GM19238 (cell line): ENCODE measurements at regions not wholly inside any gene's neighbourhood (a gene's known extent, or its start where the extent isn't known, plus 50 kb on each side); places are given as distances from the start of the nearest gene placed in this dataset.

Experiments
- DNase-seq: peaks from one replicate; pipeline ENCODE4 v3.0.0; 2011; ENCODE audit warnings: low spot score; ENCODE audit not compliant: insufficient read length

DNA sequence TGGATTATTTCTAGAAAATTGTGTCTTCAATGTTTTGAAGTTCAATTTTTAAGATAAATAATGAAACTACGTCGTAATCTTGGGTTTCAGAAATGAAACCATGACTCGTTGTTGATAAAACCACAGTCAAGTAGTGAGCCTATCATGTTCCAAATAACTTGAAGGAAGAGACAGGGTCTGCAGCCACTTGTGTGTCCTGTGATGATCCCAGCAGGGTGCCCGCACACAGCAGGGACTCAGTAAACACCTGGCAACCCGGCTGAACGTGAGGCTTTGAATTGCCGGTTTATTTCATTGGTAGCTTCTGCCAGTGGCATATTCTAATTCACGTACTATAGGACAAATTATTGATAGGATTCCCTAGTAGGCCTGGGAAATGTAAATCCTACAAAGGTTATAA is 679.6 kb downstream of the IRX1 start:
- no peak for DNase-seq

DNA sequence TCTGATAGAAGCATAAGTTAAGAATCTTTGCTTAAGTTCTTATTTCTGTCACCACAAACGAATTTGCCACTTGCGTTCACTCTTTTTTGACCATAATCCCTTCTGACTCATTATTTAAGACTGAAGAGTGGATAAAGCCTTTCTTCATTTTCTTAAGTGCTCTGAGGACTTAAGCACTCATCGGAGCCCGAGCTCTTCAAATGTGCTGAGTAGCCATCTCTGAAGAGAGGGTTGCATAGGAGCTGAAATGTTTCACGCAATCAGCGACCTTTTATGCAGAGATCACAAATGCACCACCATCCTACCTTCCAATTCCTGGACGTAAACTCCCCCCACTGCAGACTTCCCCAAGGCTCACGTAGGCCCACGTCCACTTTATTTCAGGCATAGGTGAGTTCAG is 699.2 kb downstream of the IRX1 start:
- no peak for DNase-seq

DNA sequence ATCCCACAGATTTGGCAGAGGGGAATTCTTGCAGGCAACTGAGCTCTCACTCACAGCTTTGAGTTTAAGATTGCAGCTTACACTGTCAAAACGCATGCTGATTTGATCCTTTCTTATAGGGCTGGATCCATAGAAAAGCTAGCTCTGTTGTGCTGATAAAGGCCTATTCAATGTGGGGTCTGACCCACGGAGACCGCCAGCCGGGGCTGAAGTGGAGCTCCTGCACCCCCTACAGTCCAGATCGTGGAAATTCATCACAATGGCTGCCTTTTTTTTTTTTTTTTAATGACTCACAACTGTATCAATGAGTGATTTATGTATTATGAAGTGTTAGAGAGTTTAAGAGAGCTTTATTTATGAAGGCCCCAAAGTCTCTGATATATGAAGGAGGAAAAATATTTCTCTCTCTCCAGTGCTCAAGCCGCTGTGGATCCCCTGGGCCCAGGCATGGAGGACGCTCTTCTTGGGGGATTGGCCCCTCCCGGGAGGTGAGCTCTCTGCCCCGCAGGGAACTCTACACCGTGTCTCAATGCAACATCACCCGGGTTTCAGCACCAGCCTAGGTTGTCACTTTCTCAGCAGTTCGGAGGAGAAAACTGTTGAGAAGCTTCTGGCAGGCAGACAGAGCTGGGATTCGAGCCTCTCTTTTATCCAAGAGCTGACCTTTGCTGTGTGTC is 700.2 kb downstream of the IRX1 start:
- no peak for DNase-seq

DNA sequence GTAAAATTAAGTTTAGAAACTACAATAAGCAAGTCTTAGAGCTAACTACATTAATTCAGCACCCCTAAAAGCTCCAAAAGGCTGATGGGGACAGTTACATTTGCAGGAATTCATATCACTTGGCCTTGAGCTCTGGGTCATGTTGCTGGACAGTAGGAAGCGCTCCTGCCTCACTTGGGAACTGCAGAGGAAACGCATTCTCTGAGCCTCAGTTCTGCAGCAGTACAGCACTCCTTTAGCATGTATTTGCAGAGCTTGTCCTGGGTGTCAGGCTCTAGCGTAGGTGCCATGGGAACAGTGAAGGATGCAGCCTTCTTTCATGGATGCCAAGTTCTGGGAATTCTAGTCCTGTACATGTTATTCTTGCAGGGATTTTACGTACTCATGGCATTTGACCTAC is 710.4 kb downstream of the IRX1 start:
- DNase-seq = no peak

DNA sequence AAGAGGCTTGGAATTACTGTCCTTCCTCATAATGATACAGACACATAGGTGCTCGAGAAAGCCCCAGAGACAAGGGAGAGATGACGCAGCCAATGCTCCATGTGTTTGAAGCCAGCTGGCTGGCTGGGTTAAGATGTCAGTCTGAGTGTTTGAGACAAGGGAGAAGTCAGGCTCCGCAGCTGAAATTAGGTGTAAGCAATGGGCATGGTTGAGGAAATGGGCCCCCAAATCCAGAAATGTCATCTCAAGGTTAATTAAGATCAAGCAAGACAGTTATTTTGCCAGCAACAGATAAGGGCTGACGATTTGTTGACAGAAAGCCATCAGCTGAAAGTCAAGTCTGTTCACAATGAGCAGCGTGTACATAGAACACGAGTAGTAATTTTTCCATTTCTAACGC is 713.4 kb downstream of the IRX1 start:
- no peak for DNase-seq

DNA sequence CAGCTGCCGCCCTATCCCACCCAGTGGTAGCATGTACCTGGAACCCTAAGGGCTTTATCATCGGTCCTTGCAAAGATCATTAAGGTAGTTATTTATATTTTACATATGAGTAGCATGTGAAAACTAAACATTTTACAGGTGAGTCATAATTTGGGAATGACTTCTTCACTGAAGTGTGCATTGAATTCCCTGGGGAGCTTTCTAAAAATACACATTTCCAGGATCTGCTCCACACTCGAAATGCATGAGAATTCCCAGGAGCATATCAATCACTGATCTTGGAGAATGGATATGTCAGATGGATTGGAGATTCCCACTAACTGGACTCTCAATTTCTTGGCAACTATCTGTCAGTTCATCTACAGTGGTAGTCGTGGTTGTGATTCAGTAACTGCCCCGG is 717.5 kb downstream of the IRX1 start:
- no peak for DNase-seq

DNA sequence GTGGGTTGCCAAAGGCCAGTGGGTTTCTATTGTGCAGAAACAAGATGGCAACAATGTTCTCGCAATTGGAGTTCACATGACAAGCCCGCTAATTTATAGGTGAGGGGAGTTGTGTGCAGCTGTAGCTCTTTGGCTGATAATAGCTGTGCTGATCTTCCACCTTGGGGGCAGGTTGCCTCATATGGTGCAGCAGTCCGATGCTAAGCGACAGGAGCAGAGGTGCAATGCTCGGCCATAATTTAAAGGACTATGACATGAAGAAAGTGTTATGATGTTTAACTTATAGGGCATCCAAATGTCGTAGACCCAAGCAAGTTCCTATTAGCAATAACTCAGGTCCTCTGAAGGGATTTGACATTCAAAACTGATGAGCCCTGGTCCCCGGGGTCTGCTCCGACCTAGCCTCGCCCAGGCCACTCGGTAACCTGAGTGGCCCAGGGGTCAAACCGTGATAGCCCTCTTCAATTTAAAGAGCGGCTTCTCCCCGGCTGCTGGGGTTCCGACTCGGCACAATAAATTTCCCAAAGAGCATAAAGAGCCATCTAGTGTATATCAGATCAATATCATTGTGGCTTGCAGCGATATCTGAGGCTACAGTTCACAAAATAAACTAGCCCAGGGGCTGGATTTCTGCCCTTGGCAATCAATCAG is 724.0 kb downstream of the IRX1 start:
- DNase-seq = no peak

DNA sequence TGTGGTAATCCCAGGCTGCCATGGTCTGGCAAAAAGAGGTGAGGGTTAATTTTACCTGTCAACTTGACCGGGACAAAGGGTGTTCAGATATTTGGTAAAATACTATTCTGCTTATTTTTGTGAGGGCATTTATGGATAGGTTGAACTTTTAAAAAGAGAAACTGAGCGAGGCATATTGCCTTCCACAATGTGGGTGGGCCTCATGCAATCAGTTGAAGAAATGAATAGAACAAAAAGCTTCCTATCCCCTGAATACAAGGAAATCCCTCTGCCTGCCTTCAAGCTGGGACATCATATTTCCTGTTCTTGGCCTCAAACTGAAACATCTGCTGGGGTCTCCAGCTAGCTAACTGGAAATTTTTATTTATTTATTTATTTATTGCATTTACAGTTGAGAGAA is 734.7 kb downstream of the IRX1 start:
- no peak for DNase-seq

DNA sequence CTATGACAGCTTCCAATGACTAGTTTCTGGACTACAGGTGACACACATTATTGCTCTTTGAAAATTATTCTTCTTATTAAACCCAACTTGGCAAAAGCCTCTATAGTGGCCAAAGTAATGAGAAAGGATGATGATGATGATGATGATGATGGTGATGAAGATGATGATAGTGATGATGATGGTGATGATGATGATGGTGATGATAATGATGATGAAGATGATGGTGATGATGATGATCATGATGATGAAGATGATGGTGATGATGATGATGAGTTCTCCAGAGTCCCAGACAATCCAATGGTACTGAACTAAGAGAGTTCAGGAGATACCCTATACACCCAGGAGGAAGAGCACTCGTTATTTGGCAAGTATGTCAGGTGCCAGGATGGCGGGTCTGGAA is 739.4 kb downstream of the IRX1 start:
- DNase-seq = no peak

DNA sequence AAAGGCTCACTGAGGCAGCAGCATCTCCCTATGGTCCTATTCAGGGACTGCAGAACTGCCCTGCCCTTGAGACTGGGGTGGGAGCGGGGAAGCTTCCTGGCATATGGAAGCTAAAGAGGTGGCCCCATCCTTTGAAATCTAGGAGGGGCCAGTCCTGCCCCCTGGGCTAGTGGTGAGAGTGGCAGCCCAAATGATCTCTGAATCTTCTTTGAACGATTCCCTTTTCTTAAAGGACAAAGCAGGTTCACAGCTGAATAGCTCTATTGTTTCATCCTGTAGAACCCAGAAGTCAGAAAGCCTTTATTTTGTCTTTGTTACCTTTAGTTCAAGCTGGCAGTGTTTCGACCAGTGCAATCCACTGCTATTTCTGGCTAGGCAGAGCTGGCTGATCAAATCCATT is 741.9 kb downstream of the IRX1 start:
- DNase-seq = no peak

DNA sequence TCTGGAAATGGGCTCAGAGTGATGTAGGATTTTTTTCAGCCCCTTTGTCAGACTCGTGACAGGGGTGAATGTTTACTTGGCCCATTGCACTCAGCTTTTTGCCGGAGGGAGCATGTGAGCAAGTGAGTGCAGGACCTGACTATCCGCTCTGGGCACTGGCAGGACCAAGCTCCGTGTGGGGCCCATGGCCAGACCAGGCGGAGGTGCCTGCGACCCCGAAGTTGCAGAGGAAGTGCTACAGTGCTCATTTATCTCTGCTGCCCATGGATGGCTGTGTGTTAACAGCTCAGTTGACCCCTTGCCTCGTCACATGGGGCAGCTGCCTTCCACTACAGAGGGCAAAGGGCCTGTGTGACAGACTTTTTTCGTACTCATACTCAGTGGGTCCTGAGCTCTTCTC is 744.3 kb downstream of the IRX1 start:
- DNase-seq = no peak

DNA sequence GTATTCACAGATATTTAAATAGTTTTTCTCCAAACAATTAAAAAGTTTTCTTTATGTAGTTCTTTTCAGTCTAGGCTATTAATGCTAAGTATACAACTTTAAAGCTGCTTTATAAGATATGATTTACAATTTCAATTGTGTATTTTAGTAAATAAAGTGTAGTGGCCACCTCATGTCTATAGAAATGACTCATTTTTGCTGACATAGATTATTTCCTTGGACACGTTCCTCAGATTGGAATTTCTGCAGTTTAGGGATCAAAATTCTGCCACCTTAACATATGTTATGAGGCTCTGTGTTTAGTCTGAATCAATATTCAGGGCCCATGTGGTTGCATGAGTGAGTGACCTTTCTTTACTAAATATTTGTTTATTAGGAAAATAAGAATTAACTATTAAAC is 750.2 kb downstream of the IRX1 start:
- DNase-seq = no peak

DNA sequence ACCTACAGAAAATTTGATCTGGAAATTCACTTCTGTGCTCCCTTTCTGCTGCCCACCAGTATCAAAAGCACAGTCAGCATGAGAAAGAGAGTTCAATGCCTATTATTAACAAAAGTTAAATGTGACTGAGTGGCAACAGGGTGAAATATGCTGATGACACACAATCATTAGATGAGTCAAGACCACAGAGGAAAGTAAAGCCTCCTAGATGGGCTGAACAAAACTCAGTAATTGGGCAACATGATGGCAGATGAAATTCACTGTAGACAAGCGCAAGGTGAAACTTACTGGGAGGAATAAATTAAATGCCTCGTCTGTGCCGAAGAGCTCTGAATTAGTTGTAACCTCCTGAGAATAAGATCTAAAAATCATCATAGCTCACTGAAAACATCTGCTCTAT is 752.8 kb downstream of the IRX1 start:
- DNase-seq = no peak

DNA sequence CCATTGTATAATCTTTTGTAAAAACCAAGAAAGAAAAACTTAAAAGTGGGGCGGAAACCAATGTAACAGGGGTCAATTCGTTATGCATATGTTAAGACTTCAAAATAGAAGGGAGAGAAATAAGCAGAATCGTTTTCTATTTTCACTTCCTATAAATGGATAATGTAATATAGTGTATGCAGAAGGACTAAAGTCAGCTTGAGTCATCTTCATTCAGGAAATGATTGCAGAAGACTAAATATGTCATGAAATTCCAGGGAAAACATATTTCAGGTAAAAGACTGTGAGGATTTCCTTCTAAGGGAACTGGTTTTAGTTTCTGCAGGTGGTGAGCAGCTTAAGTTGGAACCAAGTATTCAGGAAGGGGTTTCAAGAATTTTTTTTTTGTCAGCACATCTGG is 753.3 kb downstream of the IRX1 start:
- DNase-seq = no peak

DNA sequence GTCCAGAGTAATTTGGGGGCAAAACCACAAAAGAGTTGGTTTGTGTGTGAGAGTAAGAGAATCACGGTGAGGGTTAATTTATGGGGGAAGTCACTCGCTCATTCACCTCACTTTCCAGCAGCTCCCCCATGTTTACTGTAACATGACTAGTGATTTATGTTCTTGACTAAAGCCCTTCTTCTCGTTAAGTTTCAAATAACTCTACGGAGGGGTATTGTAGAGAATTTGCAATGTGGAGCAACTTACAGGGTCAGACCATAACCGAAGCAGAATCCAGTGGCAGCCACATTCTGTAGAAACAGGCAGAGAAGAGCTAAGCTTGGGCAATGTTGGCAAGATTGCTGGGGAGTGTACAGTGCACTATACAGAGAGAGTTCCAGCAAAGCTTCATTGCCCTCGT is 760.6 kb downstream of the IRX1 start:
- DNase-seq = no peak

DNA sequence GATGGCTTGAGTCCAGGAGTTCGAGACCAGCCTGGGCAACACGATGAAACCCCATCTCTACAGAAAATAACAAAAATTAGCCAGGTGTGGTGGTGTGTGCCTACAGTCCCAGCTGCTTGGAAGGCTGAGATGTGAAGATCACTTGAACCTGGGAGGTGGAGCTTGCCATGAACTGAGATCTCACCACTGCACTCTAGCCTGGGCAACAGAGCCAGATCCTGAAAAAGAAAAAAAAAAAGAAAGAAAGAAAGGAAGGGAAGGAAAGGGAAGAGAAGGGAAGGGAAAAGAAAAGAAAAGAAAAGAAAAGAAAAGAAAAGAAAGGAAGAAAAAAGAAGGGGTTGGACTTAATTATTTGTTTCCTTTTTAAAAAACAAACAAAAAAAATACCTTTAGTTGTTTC is 764.2 kb downstream of the IRX1 start:
- DNase-seq = no peak

DNA sequence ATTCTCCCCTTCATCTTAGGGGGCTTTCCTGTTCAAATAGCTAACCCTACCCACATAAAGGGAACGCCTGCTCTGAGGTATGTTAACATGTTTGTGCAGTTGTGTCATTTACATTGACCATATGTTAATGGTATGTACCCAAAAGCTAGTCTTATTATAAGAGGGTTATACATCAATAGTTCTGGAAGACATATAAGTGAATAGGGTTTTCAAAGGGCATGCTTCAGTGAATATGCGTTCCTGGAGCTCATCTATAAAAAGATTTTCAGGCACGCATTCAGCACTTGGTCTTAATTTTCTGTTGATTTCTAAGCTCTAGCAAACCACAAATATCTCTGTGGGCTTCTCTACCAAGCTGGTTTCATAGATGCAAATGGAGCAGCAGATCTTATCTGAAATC is 766.1 kb downstream of the IRX1 start:
- no peak for DNase-seq

DNA sequence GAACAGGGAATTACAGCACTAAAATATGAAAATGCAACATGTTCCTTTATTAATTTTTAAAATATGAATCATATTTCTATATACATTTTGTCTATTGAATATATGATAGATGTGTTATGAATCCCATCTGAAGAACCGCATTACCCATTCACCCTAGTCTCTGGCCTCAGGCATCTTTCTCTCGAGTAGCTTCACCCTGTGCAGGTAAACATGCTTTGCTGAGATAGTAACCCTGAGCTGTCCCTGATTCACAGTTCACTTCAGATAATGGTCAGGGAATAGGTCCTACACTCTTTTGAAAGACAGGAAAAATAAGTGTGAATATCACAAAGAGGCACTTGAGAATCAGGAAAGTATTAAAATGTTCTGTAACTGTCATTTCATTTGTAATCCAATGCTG is 766.8 kb downstream of the IRX1 start:
- DNase-seq = no peak

DNA sequence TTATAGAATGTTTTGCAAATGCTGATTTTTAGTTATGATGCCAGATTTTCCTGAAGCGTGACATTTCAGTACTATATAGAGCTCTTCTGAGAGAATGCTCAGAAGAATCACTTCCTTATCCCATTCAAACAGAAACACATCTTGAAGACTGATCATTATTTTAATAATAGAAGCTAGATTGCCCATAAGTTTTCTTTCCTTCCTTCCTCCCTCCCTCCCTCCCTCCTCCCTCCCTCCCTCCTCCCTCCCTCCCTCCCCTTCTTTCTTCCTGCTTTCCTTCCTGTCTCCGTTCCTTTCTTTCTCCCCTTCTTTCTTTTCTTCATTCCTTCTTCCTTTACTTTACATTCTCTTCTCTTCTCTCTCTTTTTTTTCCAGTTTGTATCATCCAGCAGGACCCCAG is 767.4 kb downstream of the IRX1 start:
- DNase-seq = no peak

DNA sequence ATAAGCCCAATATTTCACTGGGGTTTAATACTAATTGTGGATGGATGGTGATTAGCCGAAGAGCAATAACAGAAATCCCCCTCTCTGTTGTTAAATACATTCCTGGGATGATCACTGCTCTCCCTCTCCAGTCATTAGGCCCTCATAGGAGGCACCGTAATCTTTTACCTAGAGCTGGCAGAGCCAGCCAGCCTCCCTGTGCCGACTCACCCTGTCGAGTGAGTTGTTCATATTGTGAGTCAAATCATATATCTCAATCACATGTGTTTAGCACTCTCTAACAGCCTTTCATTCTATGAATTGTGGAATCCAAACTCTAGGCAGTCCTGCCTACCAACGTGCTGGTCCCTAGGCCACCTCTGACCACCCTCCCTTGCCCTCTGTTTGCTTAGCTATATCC is 771.0 kb downstream of the IRX1 start:
- DNase-seq = no peak

DNA sequence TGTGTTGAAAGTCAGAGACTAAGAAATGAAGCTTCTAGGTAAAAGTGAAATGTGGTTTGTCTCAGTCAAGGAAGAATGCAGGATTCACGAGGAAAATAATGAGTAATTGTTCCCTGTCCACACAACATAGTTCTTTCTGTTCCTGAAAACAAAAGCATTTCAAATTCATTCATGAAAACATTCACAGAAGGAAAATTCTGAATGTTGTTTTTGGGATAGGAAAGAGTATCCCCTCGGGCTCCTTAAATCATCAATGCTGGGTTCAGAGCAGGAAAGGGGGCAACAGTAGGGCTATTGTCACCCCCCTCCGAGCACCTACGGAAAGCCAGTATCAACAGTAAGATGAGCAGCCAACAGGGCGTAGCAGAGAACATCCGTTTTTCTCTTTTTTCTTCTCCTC is 769.9 kb upstream of the ADAMTS16 start:
- DNase-seq = no peak

DNA sequence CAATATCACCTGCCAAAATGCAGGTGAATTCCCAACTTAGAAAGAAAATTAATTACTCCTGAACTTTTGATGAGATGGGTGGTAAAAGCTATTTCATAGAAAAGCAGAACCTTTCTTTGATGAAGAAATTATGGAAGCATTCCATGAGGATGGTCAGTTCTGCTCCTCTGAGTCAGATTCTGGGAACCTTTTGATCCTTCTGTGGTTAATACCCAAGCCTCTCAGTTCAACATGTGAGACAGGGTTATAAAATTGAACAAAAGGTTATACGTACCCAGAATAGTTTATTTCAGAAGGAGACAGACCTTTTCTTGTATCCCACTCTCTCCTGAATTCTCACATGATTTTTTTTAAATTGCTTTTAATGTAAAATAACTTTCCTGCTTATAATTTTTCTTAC is 767.6 kb upstream of the ADAMTS16 start:
- DNase-seq = no peak

DNA sequence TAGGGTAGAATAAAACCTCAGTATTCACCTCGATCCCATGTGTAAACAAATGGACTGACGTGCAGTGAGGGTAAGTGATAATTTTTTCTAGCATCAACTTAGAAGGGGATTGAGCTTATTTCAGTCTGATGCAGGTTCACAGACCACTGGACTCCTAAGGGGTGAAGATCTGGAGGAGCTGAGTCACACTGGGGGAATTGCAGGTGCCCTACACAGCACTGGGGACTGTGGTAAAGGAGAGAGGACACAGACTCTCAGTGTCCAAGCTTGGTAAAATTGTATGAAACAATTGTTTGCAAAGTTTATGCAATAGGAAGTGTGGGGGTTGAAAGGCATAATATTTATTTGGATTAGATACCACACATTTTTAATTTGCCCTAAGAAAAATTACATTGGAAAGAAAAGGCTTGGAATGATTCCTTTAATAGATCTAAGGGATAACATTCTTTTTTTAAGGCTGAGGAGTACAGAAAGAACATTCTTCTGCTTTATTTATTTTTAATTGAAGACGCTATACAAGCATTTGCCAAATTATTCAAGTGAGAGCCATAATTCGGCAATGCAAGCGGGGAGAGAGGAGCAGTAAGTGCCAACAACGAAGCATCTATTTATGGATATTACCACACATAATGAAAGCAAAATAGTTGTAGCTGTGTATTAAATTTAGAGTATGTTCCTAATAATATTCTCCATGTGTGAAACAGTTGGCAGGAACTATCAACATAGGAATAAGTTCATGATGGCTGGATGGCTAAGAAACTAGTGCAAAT is 766.9 kb upstream of the ADAMTS16 start:
- no peak for DNase-seq
